ENCODE measurements at regions not wholly inside any gene's neighbourhood (a gene's known extent, or its start where the extent isn't known, plus 50 kb on each side); places are given as distances from the start of the nearest gene placed in this dataset.

GRCh38 chr2:120658770-120659158 is 76.9 kb upstream of the GLI2 start:
- Histone ChIP-seq H3K27me3 (ENCODE audit: control insufficient read depth, low read length) (no peaks in the 10 kb centered on the region), H3K27ac (ENCODE audit: low read depth, low read length) (no peak overlapping the region), H3K36me3 (ENCODE audit: control insufficient read depth, low read length) (no peaks in the 10 kb centered on the region), H4K20me1 (ENCODE audit: control insufficient read depth, insufficient read depth, low read depth, low read length) (no peaks in the 10 kb centered on the region), H3F3A (ENCODE audit: control insufficient read depth, insufficient read depth) (no peaks in the 10 kb centered on the region), H3K4me1 (ENCODE audit: control insufficient read depth, low read length) (no peaks in the 10 kb centered on the region), H3K9me3 (ENCODE audit: control insufficient read depth, insufficient read depth, low read length) (no peaks in the 10 kb centered on the region), H3K79me2 (ENCODE audit: control insufficient read depth, low read length) (no peaks in the 10 kb centered on the region), H3K4me2 (ENCODE audit: low read length) (no peak overlapping the region), H3K4me3 (ENCODE audit: low read length) (no peak overlapping the region), H3K9me2 (replicated peaks; ENCODE audit: control insufficient read depth, low read length) (no peaks in the 10 kb centered on the region)
- TF ChIP-seq EZH2phosphoT487 (IDR thresholded peaks at IDR 0.05; ENCODE audit: borderline replicate concordance, low read length) (no peak), CTCF (IDR thresholded peaks at IDR 0.05; ENCODE audit: low read depth, low read length, poor library complexity, severe bottlenecking) (no peak)

GRCh38 chr2:120659275-120659977 is 76.2 kb upstream of the GLI2 start:
- Histone ChIP-seq H3K79me2 (ENCODE audit: control insufficient read depth, low read length) (no peaks in the 10 kb centered on the region), H3F3A (ENCODE audit: control insufficient read depth, insufficient read depth) (no peaks in the 10 kb centered on the region), H4K20me1 (ENCODE audit: control insufficient read depth, insufficient read depth, low read depth, low read length) (no peaks in the 10 kb centered on the region), H3K27me3 (ENCODE audit: control insufficient read depth, low read length) (no peaks in the 10 kb centered on the region), H3K4me2 (ENCODE audit: low read length) (no peak overlapping the region), H3K9me3 (ENCODE audit: control insufficient read depth, insufficient read depth, low read length) (no peaks in the 10 kb centered on the region), H3K27ac (ENCODE audit: low read depth, low read length) (no peak overlapping the region), H3K9me2 (replicated peaks; ENCODE audit: control insufficient read depth, low read length) (no peaks in the 10 kb centered on the region), H3K4me3 (ENCODE audit: low read length) (no peak overlapping the region), H3K4me1 (ENCODE audit: control insufficient read depth, low read length) (no peaks in the 10 kb centered on the region), H3K36me3 (ENCODE audit: control insufficient read depth, low read length) (no peaks in the 10 kb centered on the region)
- no peak for TF ChIP-seq CTCF (IDR thresholded peaks at IDR 0.05; ENCODE audit: low read depth, low read length, poor library complexity, severe bottlenecking)
- no peak for TF ChIP-seq EZH2phosphoT487 (IDR thresholded peaks at IDR 0.05; ENCODE audit: borderline replicate concordance, low read length)

GRCh38 chr2:120660056-120660694 is 75.5 kb upstream of the GLI2 start:
- TF ChIP-seq CTCF (IDR thresholded peaks at IDR 0.05; ENCODE audit: low read depth, low read length, poor library complexity, severe bottlenecking) (no peak), EZH2phosphoT487 (IDR thresholded peaks at IDR 0.05; ENCODE audit: borderline replicate concordance, low read length) (no peak)
- Histone ChIP-seq H3K4me3 (ENCODE audit: low read length) (no peak overlapping the region), H3K27ac (ENCODE audit: low read depth, low read length) (no peak overlapping the region), H3F3A (ENCODE audit: control insufficient read depth, insufficient read depth) (no peaks in the 10 kb centered on the region), H3K4me1 (ENCODE audit: control insufficient read depth, low read length) (no peaks in the 10 kb centered on the region), H3K36me3 (ENCODE audit: control insufficient read depth, low read length) (no peaks in the 10 kb centered on the region), H3K9me3 (ENCODE audit: control insufficient read depth, insufficient read depth, low read length) (no peaks in the 10 kb centered on the region), H3K9me2 (replicated peaks; ENCODE audit: control insufficient read depth, low read length) (no peaks in the 10 kb centered on the region), H4K20me1 (ENCODE audit: control insufficient read depth, insufficient read depth, low read depth, low read length) (no peaks in the 10 kb centered on the region), H3K79me2 (ENCODE audit: control insufficient read depth, low read length) (no peaks in the 10 kb centered on the region), H3K4me2 (ENCODE audit: low read length) (no peak overlapping the region), H3K27me3 (ENCODE audit: control insufficient read depth, low read length) (no peaks in the 10 kb centered on the region)
